PFSK-1 (cell line): ENCODE measurements at regions not wholly inside any gene's neighbourhood (a gene's known extent, or its start where the extent isn't known, plus 50 kb on each side); places are given as distances from the start of the nearest gene placed in this dataset.

Source experiments
- FOXP2 ChIP-seq: optimal IDR thresholded peaks from 2 replicates; pipeline ENCODE3; 2011; ENCODE audit warnings: borderline replicate concordance, control low read depth, inconsistent platforms; ENCODE audit not compliant: insufficient read depth; ENCODE audit errors: extremely low read length, extremely low read depth
- POLR2AphosphoS5 ChIP-seq: IDR thresholded peaks from 2 replicates; pipeline ENCODE4 v1.6.1; 2012; ENCODE audit warnings: low read depth, mild to moderate bottlenecking, control low read depth, low read length, moderate library complexity
- REST ChIP-seq, 2 experiments: IDR thresholded peaks; 2 replicates each; pipeline versions ENCODE4 v1.6.1 to v1.8.0; 2011 to 2012; ENCODE audit warnings: low read depth in 2 of 2, low read length in 2 of 2, control low read depth in 1 of 2, inconsistent platforms in 1 of 2, mild to moderate bottlenecking in 1 of 2, moderate library complexity in 1 of 2; ENCODE audit not compliant: insufficient read depth in 1 of 2
- SIN3A ChIP-seq: IDR thresholded peaks from 2 replicates; pipeline ENCODE4 v1.6.1; 2012; ENCODE audit warnings: mild to moderate bottlenecking, low read length, moderate library complexity, borderline replicate concordance; ENCODE audit not compliant: insufficient read depth
- TAF1 ChIP-seq: IDR thresholded peaks from 2 replicates; pipeline ENCODE4 v1.6.1; 2012; ENCODE audit warnings: low read length, control low read depth, borderline replicate concordance; ENCODE audit not compliant: insufficient read depth

GRCh38 chr16:29124828-29125227 lies 140.0 kb downstream of the LAT start:
- TF ChIP-seq TAF1 (no peak), FOXP2 (no peak), SIN3A (no peak), REST (IDR thresholded peaks at IDR 0.05; ENCODE audit: insufficient read depth in 1 of 2, low read depth in 2 of 2, low read length in 2 of 2) (no peak), POLR2AphosphoS5 (no peak)

DNA sequence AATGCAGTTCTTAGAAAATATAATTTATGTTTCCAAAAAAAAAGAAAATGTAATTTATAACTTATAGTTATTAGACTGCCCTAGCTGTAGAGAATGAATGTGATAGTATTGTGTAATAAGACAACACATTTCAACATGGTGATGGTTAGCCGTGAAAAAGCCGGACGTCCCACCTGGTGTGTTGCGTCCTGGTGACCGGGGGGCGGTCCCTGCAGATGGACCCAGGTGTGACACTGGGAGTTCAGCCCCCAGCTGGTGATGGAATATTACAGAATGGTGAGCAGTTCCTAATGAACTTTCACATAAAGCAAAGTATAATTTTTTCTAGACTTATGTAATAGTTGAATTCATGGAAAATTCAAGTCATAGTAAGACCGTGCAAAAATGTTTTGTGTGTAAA lies 132.8 kb downstream of the LAT start:
- TF ChIP-seq POLR2AphosphoS5 = no peak
- TF ChIP-seq FOXP2 = no peak
- TF ChIP-seq REST (IDR thresholded peaks at IDR 0.05; ENCODE audit: insufficient read depth in 1 of 2, low read depth in 2 of 2, low read length in 2 of 2) = no peak
- no peak for TF ChIP-seq TAF1
- TF ChIP-seq SIN3A = no peak

GRCh38 chr16:29116980-29117379 lies 132.1 kb downstream of the LAT start:
- TF ChIP-seq TAF1 (no peak), POLR2AphosphoS5 (no peak), SIN3A (no peak), REST (IDR thresholded peaks at IDR 0.05; ENCODE audit: insufficient read depth in 1 of 2, low read depth in 2 of 2, low read length in 2 of 2) (no peak), FOXP2 (no peak)

DNA sequence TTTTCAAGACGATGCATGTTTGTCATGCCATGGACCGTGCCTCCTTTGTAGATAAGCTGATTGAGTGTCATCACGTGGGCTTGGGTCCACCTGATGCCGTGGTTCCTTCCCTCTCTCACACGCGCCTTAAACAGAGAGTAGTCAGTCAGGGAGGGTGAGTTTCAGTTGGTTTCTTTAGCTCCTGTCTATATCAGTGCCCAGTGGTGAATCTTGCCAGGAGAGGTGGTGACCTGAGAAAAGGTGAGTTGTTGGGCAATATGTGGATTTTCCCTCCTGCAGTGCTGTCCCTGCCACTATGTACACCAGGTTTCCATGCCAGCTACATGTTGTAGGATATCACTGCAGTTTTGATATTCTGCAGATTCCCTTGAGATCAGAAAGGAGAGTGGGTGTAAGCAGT lies 129.7 kb downstream of the LAT start:
- TF ChIP-seq SIN3A (no peak), FOXP2 (no peak), REST (IDR thresholded peaks at IDR 0.05; ENCODE audit: insufficient read depth in 1 of 2, low read depth in 2 of 2, low read length in 2 of 2) (no peak), POLR2AphosphoS5 (no peak), TAF1 (no peak)

DNA sequence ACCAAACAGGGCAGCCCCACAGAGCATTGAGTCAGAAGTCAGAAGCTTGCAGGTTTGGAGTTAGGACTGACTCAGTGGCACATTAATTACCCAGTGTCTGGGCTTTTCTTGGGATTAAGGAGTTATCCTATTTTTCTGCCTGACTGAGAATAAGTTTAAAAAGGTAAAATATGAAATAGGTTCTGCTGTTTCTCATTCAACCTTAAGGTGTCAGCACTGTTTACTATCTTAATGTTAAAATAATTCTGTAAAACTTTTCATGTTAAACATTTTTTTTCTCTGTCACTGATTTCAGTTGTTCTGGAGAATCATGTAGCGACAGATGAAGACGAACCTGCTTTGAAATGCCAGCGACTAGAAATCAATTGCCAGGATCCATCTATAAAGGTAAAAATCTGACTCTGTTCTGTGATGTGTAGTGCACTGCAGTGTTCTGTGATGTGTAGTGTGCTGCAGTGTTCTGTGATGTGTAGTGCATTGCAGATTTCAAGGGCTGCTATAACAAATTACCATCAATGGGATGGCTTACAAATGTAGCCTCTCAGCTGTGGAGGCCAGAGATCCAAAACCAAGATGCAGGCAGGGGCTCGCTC lies 128.0 kb downstream of the LAT start:
- TF ChIP-seq SIN3A (no peak), POLR2AphosphoS5 (no peak), FOXP2 (no peak), REST (IDR thresholded peaks at IDR 0.05; ENCODE audit: insufficient read depth in 1 of 2, low read depth in 2 of 2, low read length in 2 of 2) (no peak), TAF1 (no peak)
